GM20000 (cell line): ENCODE measurements at regions not wholly inside any gene's neighbourhood (a gene's known extent, or its start where the extent isn't known, plus 50 kb on each side); places are given as distances from the start of the nearest gene placed in this dataset.

Source experiments
- DNase-seq: peaks from one replicate; pipeline ENCODE4 v3.0.0; 2012; ENCODE audit warnings: low spot score
- TF ChIP-seq, protein P1 (sequence below): IDR thresholded peaks from 2 replicates; pipeline ENCODE4 v1.5.1; 2012; ENCODE audit warnings: mild to moderate bottlenecking, control low read depth; ENCODE audit errors: extremely low read depth, missing control alignments

- DNase-seq, result no peak
- TF ChIP-seq, protein P1, sequence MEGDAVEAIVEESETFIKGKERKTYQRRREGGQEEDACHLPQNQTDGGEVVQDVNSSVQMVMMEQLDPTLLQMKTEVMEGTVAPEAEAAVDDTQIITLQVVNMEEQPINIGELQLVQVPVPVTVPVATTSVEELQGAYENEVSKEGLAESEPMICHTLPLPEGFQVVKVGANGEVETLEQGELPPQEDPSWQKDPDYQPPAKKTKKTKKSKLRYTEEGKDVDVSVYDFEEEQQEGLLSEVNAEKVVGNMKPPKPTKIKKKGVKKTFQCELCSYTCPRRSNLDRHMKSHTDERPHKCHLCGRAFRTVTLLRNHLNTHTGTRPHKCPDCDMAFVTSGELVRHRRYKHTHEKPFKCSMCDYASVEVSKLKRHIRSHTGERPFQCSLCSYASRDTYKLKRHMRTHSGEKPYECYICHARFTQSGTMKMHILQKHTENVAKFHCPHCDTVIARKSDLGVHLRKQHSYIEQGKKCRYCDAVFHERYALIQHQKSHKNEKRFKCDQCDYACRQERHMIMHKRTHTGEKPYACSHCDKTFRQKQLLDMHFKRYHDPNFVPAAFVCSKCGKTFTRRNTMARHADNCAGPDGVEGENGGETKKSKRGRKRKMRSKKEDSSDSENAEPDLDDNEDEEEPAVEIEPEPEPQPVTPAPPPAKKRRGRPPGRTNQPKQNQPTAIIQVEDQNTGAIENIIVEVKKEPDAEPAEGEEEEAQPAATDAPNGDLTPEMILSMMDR, result no peak
These were observed 54.3 kb upstream of the ZNF800 start for GRCh38 chr7:127446842-127447241.
